ENCODE measurements at regions not wholly inside any gene's neighbourhood (a gene's known extent, or its start where the extent isn't known, plus 50 kb on each side); places are given as distances from the start of the nearest gene placed in this dataset.

DNA sequence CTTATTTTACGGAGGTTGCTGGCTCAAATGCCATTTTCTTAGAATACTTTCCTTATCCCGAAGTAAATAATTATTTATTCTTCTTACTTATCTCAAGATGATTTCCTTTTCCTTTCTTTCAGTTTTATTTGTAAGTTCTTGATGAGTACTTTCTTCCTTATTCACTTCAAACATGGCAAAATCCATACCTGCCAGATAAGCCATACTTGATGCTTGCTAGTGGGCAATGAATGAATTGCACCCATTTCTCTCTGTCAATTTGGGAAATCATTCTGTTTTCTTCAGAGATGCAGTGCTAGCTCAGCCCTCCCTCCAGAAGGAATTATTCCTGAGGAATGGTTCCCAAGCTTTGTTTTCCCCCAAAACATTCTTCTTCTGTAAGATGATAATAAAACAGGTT lies 598.3 kb downstream of the SPRY1 start:
- WGBS, 2 donors: 94 to 95% methylated on average over 2 of the region's 2 CpGs
- no peaks in the 10 kb centered on the region for H3K9me3 ChIP-seq (ENCODE audit: control insufficient read depth, low read length)
- no peaks in the 10 kb centered on the region for H3K36me3 ChIP-seq (ENCODE audit: control insufficient read depth in 1 of 2, insufficient read depth in 2 of 2, low read length in 1 of 2)
- no peaks in the 10 kb centered on the region for H3K27me3 ChIP-seq (ENCODE audit: control insufficient read depth in 1 of 2, insufficient read depth in 2 of 2, low read length in 1 of 2)
- intact Hi-C loops (cut with DNase I): no loop called here
- no peak overlapping the region for H3K27ac ChIP-seq (ENCODE audit: low read depth in 1 of 2, low read length in 2 of 2)
- ATAC-seq (ENCODE audit: low FRiP score): no peak
- H3K4me1 ChIP-seq (ENCODE audit: control insufficient read depth in 1 of 2, insufficient read depth in 2 of 2, low read length in 2 of 2): no peaks in the 10 kb centered on the region
- DNase-seq: no peak
- H3K4me3 ChIP-seq (ENCODE audit: low read length in 2 of 2): no peak overlapping the region

- no peak for ATAC-seq (ENCODE audit: low FRiP score)
- Histone ChIP-seq H3K4me3 (ENCODE audit: low read length in 2 of 2) (no peak overlapping the region), H3K27me3 (ENCODE audit: control insufficient read depth in 1 of 2, insufficient read depth in 2 of 2, low read length in 1 of 2) (no peaks in the 10 kb centered on the region), H3K27ac (ENCODE audit: low read depth in 1 of 2, low read length in 2 of 2) (no peak overlapping the region), H3K36me3 (ENCODE audit: control insufficient read depth in 1 of 2, insufficient read depth in 2 of 2, low read length in 1 of 2) (no peaks in the 10 kb centered on the region), H3K9me3 (ENCODE audit: control insufficient read depth, low read length) (no peaks in the 10 kb centered on the region), H3K4me1 (ENCODE audit: control insufficient read depth in 1 of 2, insufficient read depth in 2 of 2, low read length in 2 of 2) (no peaks in the 10 kb centered on the region)
- DNase-seq: no peak
- 34 to 49% methylated on average over 2 of the region's 2 CpGs for WGBS, 2 donors
- intact Hi-C loops (cut with DNase I): no loop called here
These were observed 599.3 kb downstream of the SPRY1 start for GRCh38 chr4:123995936-123996335.

GRCh38 chr4:123996718-123997510 lies 600.3 kb downstream of the SPRY1 start:
- no peak overlapping the region for H3K27ac ChIP-seq (ENCODE audit: low read depth in 1 of 2, low read length in 2 of 2)
- WGBS, 2 donors: 68 to 82% methylated on average over 3 of the region's 3 CpGs
- ATAC-seq (ENCODE audit: low FRiP score) (no peak), DNase-seq (no peak)
- intact Hi-C loops (cut with DNase I): no loop called here
- H3K4me1 ChIP-seq (ENCODE audit: control insufficient read depth in 1 of 2, insufficient read depth in 2 of 2, low read length in 2 of 2): no peaks in the 10 kb centered on the region
- no peaks in the 10 kb centered on the region for H3K27me3 ChIP-seq (ENCODE audit: control insufficient read depth in 1 of 2, insufficient read depth in 2 of 2, low read length in 1 of 2)
- H3K36me3 ChIP-seq (ENCODE audit: control insufficient read depth in 1 of 2, insufficient read depth in 2 of 2, low read length in 1 of 2): no peaks in the 10 kb centered on the region
- H3K9me3 ChIP-seq (ENCODE audit: control insufficient read depth, low read length): no peaks in the 10 kb centered on the region
- no peak overlapping the region for H3K4me3 ChIP-seq (ENCODE audit: low read length in 2 of 2)

DNA sequence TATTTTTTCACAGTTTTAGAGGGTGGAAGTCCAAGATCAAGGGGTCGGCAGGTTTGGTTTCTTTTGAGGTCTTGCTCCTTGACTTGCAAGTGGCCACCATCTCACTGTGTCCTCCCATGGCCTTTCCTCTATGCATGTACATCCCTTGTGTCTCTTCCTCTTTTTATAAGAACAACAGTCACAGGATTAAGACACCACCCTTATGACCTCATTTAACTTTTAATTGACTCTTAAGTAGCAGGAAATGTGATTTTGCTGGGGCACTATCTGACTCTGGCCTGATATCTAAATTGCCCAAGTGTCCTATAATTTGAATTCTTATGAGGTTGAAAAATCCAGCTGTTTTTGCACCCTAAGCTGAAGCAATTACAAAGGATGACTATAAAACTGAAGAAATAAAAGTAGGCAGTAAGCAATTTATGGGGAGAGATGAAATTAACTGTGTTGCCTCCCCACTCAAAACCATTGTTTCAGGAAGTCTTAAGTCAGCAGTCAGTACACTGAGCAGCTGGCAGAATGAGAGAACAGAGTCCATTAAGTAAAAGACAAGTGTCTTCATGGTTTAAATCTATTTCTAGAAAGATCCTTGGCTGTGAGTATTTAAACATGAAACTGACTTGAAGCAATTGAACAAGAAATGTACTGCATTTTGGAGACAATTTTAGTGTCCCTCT lies 601.3 kb downstream of the SPRY1 start:
- no peak overlapping the region for H3K4me3 ChIP-seq (ENCODE audit: low read length in 2 of 2)
- 44 to 71% methylated on average over 1 of the region's 1 CpG for WGBS, 2 donors
- no peak for DNase-seq
- H3K36me3 ChIP-seq (ENCODE audit: control insufficient read depth in 1 of 2, insufficient read depth in 2 of 2, low read length in 1 of 2): no peaks in the 10 kb centered on the region
- H3K4me1 ChIP-seq (ENCODE audit: control insufficient read depth in 1 of 2, insufficient read depth in 2 of 2, low read length in 2 of 2): no peaks in the 10 kb centered on the region
- no peak overlapping the region for H3K27ac ChIP-seq (ENCODE audit: low read depth in 1 of 2, low read length in 2 of 2)
- intact Hi-C loops (cut with DNase I): no loop called here
- no peaks in the 10 kb centered on the region for H3K9me3 ChIP-seq (ENCODE audit: control insufficient read depth, low read length)
- H3K27me3 ChIP-seq (ENCODE audit: control insufficient read depth in 1 of 2, insufficient read depth in 2 of 2, low read length in 1 of 2): no peaks in the 10 kb centered on the region
- ATAC-seq (ENCODE audit: low FRiP score): no peak

DNA sequence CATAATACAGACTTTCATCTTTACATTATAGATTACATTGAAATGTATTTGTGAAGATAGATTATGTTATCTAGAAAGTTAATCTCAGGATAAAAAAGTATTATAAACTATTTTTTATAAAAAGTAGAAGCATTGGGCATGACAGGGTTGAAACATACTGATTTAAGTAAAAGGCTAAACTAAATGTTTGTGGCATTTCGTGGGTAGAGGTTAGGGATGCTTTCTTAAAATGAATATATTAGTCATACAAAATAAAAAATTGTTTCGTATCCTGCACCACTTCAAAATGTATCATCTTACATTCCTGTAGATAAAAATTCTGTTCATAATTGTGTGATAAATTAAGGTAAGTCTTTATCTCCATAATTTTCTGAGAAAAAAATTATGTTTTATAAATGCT lies 603.6 kb downstream of the SPRY1 start:
- intact Hi-C loops (cut with DNase I): no loop called here
- H3K36me3 ChIP-seq (ENCODE audit: control insufficient read depth in 1 of 2, insufficient read depth in 2 of 2, low read length in 1 of 2): no peaks in the 10 kb centered on the region
- DNase-seq (no peak), ATAC-seq (ENCODE audit: low FRiP score) (no peak)
- no peak overlapping the region for H3K27ac ChIP-seq (ENCODE audit: low read depth in 1 of 2, low read length in 2 of 2)
- WGBS, 2 donors: 69 to 73% methylated on average over 2 of the region's 2 CpGs
- no peaks in the 10 kb centered on the region for H3K9me3 ChIP-seq (ENCODE audit: control insufficient read depth, low read length)
- no peaks in the 10 kb centered on the region for H3K4me1 ChIP-seq (ENCODE audit: control insufficient read depth in 1 of 2, insufficient read depth in 2 of 2, low read length in 2 of 2)
- no peaks in the 10 kb centered on the region for H3K27me3 ChIP-seq (ENCODE audit: control insufficient read depth in 1 of 2, insufficient read depth in 2 of 2, low read length in 1 of 2)
- H3K4me3 ChIP-seq (ENCODE audit: low read length in 2 of 2): no peak overlapping the region

DNA sequence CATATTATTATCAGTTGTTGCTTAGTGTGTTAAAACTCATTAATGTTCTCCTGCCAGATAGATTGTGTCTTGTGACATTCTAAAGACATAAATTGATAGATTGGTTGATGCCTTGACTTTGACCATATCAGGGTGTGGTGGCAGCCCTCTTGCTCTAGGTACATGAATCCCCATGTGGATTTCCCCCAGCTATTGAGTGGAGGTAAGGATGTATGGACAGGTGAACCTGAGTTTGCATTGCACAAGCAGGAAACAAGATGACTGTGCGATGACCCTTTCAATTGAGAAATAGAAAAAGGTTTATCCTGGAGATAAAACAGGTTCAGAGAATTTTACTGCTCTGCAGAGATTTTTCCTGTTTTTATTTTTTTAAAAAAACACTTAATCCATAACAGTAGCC lies 619.2 kb downstream of the SPRY1 start:
- H3K27ac ChIP-seq (ENCODE audit: low read depth in 1 of 2, low read length in 2 of 2): no peak overlapping the region
- intact Hi-C loops (cut with DNase I): no loop called here
- H3K4me1 ChIP-seq (ENCODE audit: control insufficient read depth in 1 of 2, insufficient read depth in 2 of 2, low read length in 2 of 2): peaks cover 0 to 5% of the 10 kb centered on the region in 2 donors
- WGBS, 2 donors: 0 to 50% methylated on average over 1 of the region's 1 CpG
- no peak for ATAC-seq (ENCODE audit: low FRiP score)
- H3K9me3 ChIP-seq (ENCODE audit: control insufficient read depth, low read length): peaks cover 1% of the 10 kb centered on the region
- H3K27me3 ChIP-seq (ENCODE audit: control insufficient read depth in 1 of 2, insufficient read depth in 2 of 2, low read length in 1 of 2): no peaks in the 10 kb centered on the region
- no peak overlapping the region for H3K4me3 ChIP-seq (ENCODE audit: low read length in 2 of 2)
- no peak for DNase-seq
- H3K36me3 ChIP-seq (ENCODE audit: control insufficient read depth in 1 of 2, insufficient read depth in 2 of 2, low read length in 1 of 2): no peaks in the 10 kb centered on the region

GRCh38 chr4:124017185-124017785 lies 620.7 kb downstream of the SPRY1 start:
- H3K27ac ChIP-seq (ENCODE audit: low read depth in 1 of 2, low read length in 2 of 2): no peak overlapping the region
- peaks cover 1% of the 10 kb centered on the region for H3K9me3 ChIP-seq (ENCODE audit: control insufficient read depth, low read length)
- H3K27me3 ChIP-seq (ENCODE audit: control insufficient read depth in 1 of 2, insufficient read depth in 2 of 2, low read length in 1 of 2): no peaks in the 10 kb centered on the region
- H3K36me3 ChIP-seq (ENCODE audit: control insufficient read depth in 1 of 2, insufficient read depth in 2 of 2, low read length in 1 of 2): no peaks in the 10 kb centered on the region
- intact Hi-C loops (cut with DNase I): no loop called here
- WGBS, 2 donors: 84 to 92% methylated on average over 8 of the region's 8 CpGs
- ATAC-seq (ENCODE audit: low FRiP score) (no peak), DNase-seq (no peak)
- no peak overlapping the region for H3K4me3 ChIP-seq (ENCODE audit: low read length in 2 of 2)
- peaks cover 0 to 5% of the 10 kb centered on the region in 2 donors for H3K4me1 ChIP-seq (ENCODE audit: control insufficient read depth in 1 of 2, insufficient read depth in 2 of 2, low read length in 2 of 2)

GRCh38 chr4:124018383-124019317 lies 622.1 kb downstream of the SPRY1 start:
- peaks cover 1% of the 10 kb centered on the region for H3K9me3 ChIP-seq (ENCODE audit: control insufficient read depth, low read length)
- ATAC-seq (ENCODE audit: low FRiP score) (peak; percentile 85), DNase-seq (peak in 1 of 2 donors; percentile 69)
- intact Hi-C loops (cut with DNase I): no loop called here
- WGBS, 2 donors: 84 to 89% methylated on average over 7 of the region's 7 CpGs
- H3K27me3 ChIP-seq (ENCODE audit: control insufficient read depth in 1 of 2, insufficient read depth in 2 of 2, low read length in 1 of 2): no peaks in the 10 kb centered on the region
- H3K4me3 ChIP-seq (ENCODE audit: low read length in 2 of 2): no peak overlapping the region
- no peak overlapping the region for H3K27ac ChIP-seq (ENCODE audit: low read depth in 1 of 2, low read length in 2 of 2)
- no peaks in the 10 kb centered on the region for H3K36me3 ChIP-seq (ENCODE audit: control insufficient read depth in 1 of 2, insufficient read depth in 2 of 2, low read length in 1 of 2)
- H3K4me1 ChIP-seq (ENCODE audit: control insufficient read depth in 1 of 2, insufficient read depth in 2 of 2, low read length in 2 of 2): peaks cover 0 to 5% of the 10 kb centered on the region in 2 donors

Measured in aorta (tissue), 5 donors.